ENCODE measurements at regions not wholly inside any gene's neighbourhood (a gene's known extent, or its start where the extent isn't known, plus 50 kb on each side); places are given as distances from the start of the nearest gene placed in this dataset.

GRCh38 chr11:25535467-25536272, 796.3 kb upstream of the ANO3 start:
- DNase-seq (ENCODE audit: low read depth): peak; percentile 46
- no peak for TF ChIP-seq CTCF (IDR thresholded peaks at IDR 0.05; ENCODE audit: low read length, missing control alignments)
- no peak overlapping the region for H3K4me3 ChIP-seq (replicated peaks; ENCODE audit: low read depth, low read length)

GRCh38 chr11:25536289-25536688, 795.6 kb upstream of the ANO3 start:
- DNase-seq (ENCODE audit: low read depth): no peak
- H3K4me3 ChIP-seq (replicated peaks; ENCODE audit: low read depth, low read length): no peak overlapping the region
- TF ChIP-seq CTCF (IDR thresholded peaks at IDR 0.05; ENCODE audit: low read length, missing control alignments): no peak

- no peak overlapping the region for H3K4me3 ChIP-seq (replicated peaks; ENCODE audit: low read depth, low read length)
- no peak for TF ChIP-seq CTCF (IDR thresholded peaks at IDR 0.05; ENCODE audit: low read length, missing control alignments)
- no peak for DNase-seq (ENCODE audit: low read depth)
Measured at GRCh38 chr11:25537393-25537792, 794.5 kb upstream of the ANO3 start.

GRCh38 chr11:25547292-25547691, 784.6 kb upstream of the ANO3 start:
- H3K4me3 ChIP-seq (replicated peaks; ENCODE audit: low read depth, low read length): no peak overlapping the region
- TF ChIP-seq CTCF (IDR thresholded peaks at IDR 0.05; ENCODE audit: low read length, missing control alignments): no peak
- no peak for DNase-seq (ENCODE audit: low read depth)

- TF ChIP-seq CTCF (IDR thresholded peaks at IDR 0.05; ENCODE audit: low read length, missing control alignments): no peak
- no peak for DNase-seq (ENCODE audit: low read depth)
- H3K4me3 ChIP-seq (replicated peaks; ENCODE audit: low read depth, low read length): no peak overlapping the region
Measured at GRCh38 chr11:25562417-25562816, 769.5 kb upstream of the ANO3 start.

GRCh38 chr11:25565846-25566245, 766.1 kb upstream of the ANO3 start:
- H3K4me3 ChIP-seq (replicated peaks; ENCODE audit: low read depth, low read length): no peak overlapping the region
- no peak for TF ChIP-seq CTCF (IDR thresholded peaks at IDR 0.05; ENCODE audit: low read length, missing control alignments)
- no peak for DNase-seq (ENCODE audit: low read depth)

All from fibroblast of pulmonary artery (primary cell).